Midbrain (tissue), 1 donor: ENCODE measurements at regions not wholly inside any gene's neighbourhood (a gene's known extent, or its start where the extent isn't known, plus 50 kb on each side); places are given as distances from the start of the nearest gene placed in this dataset.

Experiments used
- DNase-seq: peaks from one replicate; lab custom pipeline; 2025; lab: John Stamatoyannopoulos, UW

- no peak for DNase-seq
These were observed 50.9 kb upstream of the CXCL14 start for GRCh38 chr5:135629666-135630065.

GRCh38 chr5:135628771-135629563, 50.2 kb upstream of the CXCL14 start:
- no peak for DNase-seq
